H1 (cell line): ENCODE measurements at regions not wholly inside any gene's neighbourhood (a gene's known extent, or its start where the extent isn't known, plus 50 kb on each side); places are given as distances from the start of the nearest gene placed in this dataset.

ENCODE experiments used
- CTCF ChIA-PET: fragments of 300-600 bp; sonication (Branson Sonifier 250); formaldehyde crosslinking; loops from one replicate; lab custom pipeline; 2021; ENCODE audit not compliant: partially characterized antibody; lab: Charles Lee
- POLR2A ChIA-PET: fragments of 300-600 bp; sonication (Branson Sonifier 250); formaldehyde crosslinking; loops from one replicate; lab custom pipeline; 2021; ENCODE audit warnings: inconsistent platforms; ENCODE audit not compliant: partially characterized antibody; lab: Charles Lee
- DNase-seq, 2 experiments: peaks; one replicate each; pipeline versions ENCODE4 v3.0.0 to v3.0.0-alpha.2; 2010 to 2022; ENCODE audit warnings: low spot score in 2 of 2, low read depth in 1 of 2, mixed read lengths in 1 of 2
- FAIRE-seq: peaks from 2 replicates; lab custom pipeline; 2011; peaks lifted over from hg19 to GRCh38; lab: Jason Lieb, UNC
- H2AFZ ChIP-seq: 2 replicates; pipeline ENCODE4 v1.8.1; 2012; ENCODE audit warnings: low read length, inconsistent platforms
- H2AK5ac ChIP-seq: 2 replicates; pipeline ENCODE4 v1.6.1; 2013; ENCODE audit warnings: low read depth, low read length
- H2BK120ac ChIP-seq: replicated peaks from 2 replicates; pipeline ENCODE3; 2013; ENCODE audit warnings: low read depth, low read length, inconsistent platforms
- H2BK12ac ChIP-seq: 2 replicates; pipeline ENCODE4 v1.6.1; 2013; ENCODE audit warnings: low read depth, low read length
- H2BK15ac ChIP-seq: 2 replicates; pipeline ENCODE4 v1.6.1; 2013; ENCODE audit warnings: low read length
- H2BK20ac ChIP-seq: 2 replicates; pipeline ENCODE4 v1.6.1; 2013; ENCODE audit warnings: low read length
- H2BK5ac ChIP-seq: 2 replicates; pipeline ENCODE4 v1.6.1; 2013; ENCODE audit warnings: low read depth, low read length
- H3K14ac ChIP-seq: 2 replicates; pipeline ENCODE4 v1.6.1; 2013; ENCODE audit warnings: inconsistent platforms; ENCODE audit not compliant: insufficient read length
- H3K18ac ChIP-seq: 2 replicates; pipeline ENCODE4 v1.6.1; 2013; ENCODE audit warnings: low read length; ENCODE audit errors: extremely low read depth
- H3K23ac ChIP-seq: 2 replicates; pipeline ENCODE4 v1.6.1; 2013; ENCODE audit warnings: inconsistent platforms; ENCODE audit not compliant: insufficient read length
- H3K23me2 ChIP-seq: 2 replicates; pipeline ENCODE4 v1.6.1; 2013; ENCODE audit warnings: low read depth, low read length
- H3K27ac ChIP-seq: 2 replicates; pipeline ENCODE4 v1.6.1; 2011; ENCODE audit warnings: low read depth, low read length, inconsistent platforms
- H3K27me3 ChIP-seq, 4 experiments: replicated peaks in 1 of 4; 1 replicate in 1 of 4; 2 replicates in 3 of 4; pipeline versions ENCODE4 v1.6.1 to v1.8.1; 2011 to 2013; ENCODE audit warnings: low read length in 3 of 4, mild to moderate bottlenecking in 3 of 4, inconsistent platforms in 2 of 4, mixed read lengths in 2 of 4, moderate library complexity in 1 of 4; ENCODE audit not compliant: control insufficient read depth in 3 of 4, insufficient read depth in 3 of 4; ENCODE audit errors: extremely low read depth in 1 of 4
- H3K36me3 ChIP-seq, 4 experiments: 2 replicates each; pipeline versions ENCODE4 v1.6.1 to v1.8.1; 2011 to 2013; ENCODE audit warnings: mild to moderate bottlenecking in 4 of 4, low read length in 3 of 4, moderate library complexity in 2 of 4, control low read depth in 1 of 4, inconsistent platforms in 1 of 4; ENCODE audit not compliant: insufficient read depth in 4 of 4, control insufficient read depth in 2 of 4
- H3K4ac ChIP-seq: replicated peaks from 2 replicates; pipeline ENCODE3; 2013; ENCODE audit warnings: low read length, low read depth, mixed read lengths, inconsistent platforms; ENCODE audit not compliant: insufficient read length
- H3K4me1 ChIP-seq, 4 experiments: replicated peaks in 1 of 4; 1 replicate in 1 of 4; 2 replicates in 3 of 4; pipeline versions ENCODE4 v1.6.1 to v1.8.1; 2011 to 2013; ENCODE audit warnings: low read length in 3 of 4, inconsistent platforms in 2 of 4, mixed read lengths in 1 of 4; ENCODE audit not compliant: insufficient read depth in 4 of 4, control insufficient read depth in 3 of 4
- H3K4me2 ChIP-seq, 2 experiments: 2 replicates each; pipeline versions ENCODE4 v1.6.1 to v1.8.1; 2011 to 2013; ENCODE audit warnings: low read depth in 2 of 2, low read length in 2 of 2, control low read depth in 1 of 2, inconsistent platforms in 1 of 2, mild to moderate bottlenecking in 1 of 2; ENCODE audit not compliant: insufficient read depth in 1 of 2
- H3K4me3 ChIP-seq, 4 experiments: fragments of 200-600, 300-600 bp in 1 of 4; sonication (generic), shearing (Covaris generic), sonication (Bioruptor Twin) in 1 of 4; 2 replicates each; pipeline versions ENCODE4 v1.5.1 to v1.8.1; 2011 to 2016; ENCODE audit warnings: low read length in 4 of 4, low read depth in 3 of 4, control low read depth in 2 of 4, inconsistent platforms in 2 of 4, mild to moderate bottlenecking in 2 of 4, mixed read lengths in 1 of 4, moderate library complexity in 1 of 4; ENCODE audit not compliant: insufficient read depth in 2 of 4; ENCODE audit errors: extremely low read depth in 1 of 4
- H3K56ac ChIP-seq: replicated peaks from 2 replicates; pipeline ENCODE3; 2013; ENCODE audit warnings: low read depth, mild to moderate bottlenecking, mixed read lengths, low read length, inconsistent platforms; ENCODE audit not compliant: insufficient read length
- H3K79me1 ChIP-seq: 2 replicates; pipeline ENCODE4 v1.6.1; 2013; ENCODE audit warnings: low read depth, low read length, control low read depth
- H3K79me2 ChIP-seq, 2 experiments: 2 replicates each; pipeline versions ENCODE4 v1.6.1 to v1.8.1; 2012 to 2013; ENCODE audit warnings: low read length in 2 of 2, mild to moderate bottlenecking in 2 of 2, inconsistent platforms in 1 of 2; ENCODE audit not compliant: insufficient read depth in 2 of 2, control insufficient read depth in 1 of 2
- H3K9ac ChIP-seq, 4 experiments: replicated peaks in 1 of 4; 1 replicate in 1 of 4; 2 replicates in 3 of 4; pipeline versions ENCODE4 v1.6.1 to v1.8.1; 2011 to 2013; ENCODE audit warnings: low read depth in 3 of 4, low read length in 3 of 4, control low read depth in 2 of 4, mild to moderate bottlenecking in 2 of 4, moderate library complexity in 2 of 4, inconsistent platforms in 1 of 4; ENCODE audit errors: extremely low read depth in 1 of 4
- H3K9me3 ChIP-seq, 2 experiments: 2 replicates each; pipeline versions ENCODE4 v1.6.1 to v1.8.1; 2012 to 2013; ENCODE audit warnings: mild to moderate bottlenecking in 2 of 2, moderate library complexity in 2 of 2, control low read depth in 1 of 2, inconsistent platforms in 1 of 2, low read depth in 1 of 2, low read length in 1 of 2, mixed read lengths in 1 of 2; ENCODE audit not compliant: insufficient read depth in 2 of 2
- H4K20me1 ChIP-seq, 2 experiments: replicated peaks in 1 of 2; 2 replicates each; pipeline versions ENCODE3 to v1.8.1; 2011 to 2013; ENCODE audit warnings: inconsistent platforms in 2 of 2, low read length in 2 of 2, mild to moderate bottlenecking in 1 of 2; ENCODE audit not compliant: insufficient read depth in 2 of 2, control insufficient read depth in 1 of 2
- H4K5ac ChIP-seq: 2 replicates; pipeline ENCODE4 v1.6.1; 2013; ENCODE audit warnings: low read length, low read depth, mixed read lengths, inconsistent platforms; ENCODE audit not compliant: insufficient read length
- H4K8ac ChIP-seq: 2 replicates; pipeline ENCODE4 v1.8.0; 2013; ENCODE audit warnings: mild to moderate bottlenecking, moderate library complexity, low read length, inconsistent platforms; ENCODE audit not compliant: insufficient read depth; ENCODE audit errors: extremely low read depth
- H4K91ac ChIP-seq: replicated peaks from 2 replicates; pipeline ENCODE3; 2013; ENCODE audit warnings: low read length, mixed read lengths, inconsistent platforms; ENCODE audit not compliant: insufficient read length
- JUND ChIP-seq: IDR thresholded peaks from 2 replicates; pipeline ENCODE4 v1.6.1; 2011; ENCODE audit warnings: mild to moderate bottlenecking, improper control_type of control experiment, low read length
- WGBS, 2 experiments: shearing (Covaris generic) in 1 of 2; methylation state at CpG; one replicate each; pipeline versions ENCODE4 v1.1.6 to v1.1.7; 2013 to 2015; ENCODE audit warnings: low lambda C conversion rate in 2 of 2, mixed read lengths in 2 of 2, inconsistent platforms in 1 of 2, low coverage in 1 of 2, missing lambda C conversion rate in 1 of 2; ENCODE audit not compliant: insufficient replicate concordance in 2 of 2, insufficient coverage in 1 of 2, insufficient read length in 1 of 2; ENCODE audit errors: extremely low coverage in 1 of 2, missing lambda C conversion rate in 1 of 2; 5-methylcytosine and 5-hydroxymethylcytosine counted together

DNA sequence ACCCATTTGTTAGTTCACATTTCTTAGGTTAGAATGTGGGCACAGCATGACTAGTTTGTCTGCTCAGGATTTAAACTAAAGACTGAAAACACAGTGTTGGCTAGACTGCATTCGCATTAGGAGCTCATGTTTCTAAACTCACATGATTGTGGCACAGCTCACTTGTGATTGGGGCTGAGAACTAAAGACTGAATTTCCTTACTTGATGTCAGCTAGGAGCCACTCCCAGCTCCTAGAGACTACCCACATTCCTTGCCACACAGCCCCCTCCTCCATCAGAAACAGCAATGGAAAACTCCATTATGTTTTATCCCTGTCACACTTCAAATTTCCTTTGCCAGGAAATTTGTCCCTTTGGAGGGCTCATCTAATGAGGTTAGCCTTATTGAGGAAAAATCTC is 170.2 kb upstream of the NUDT6 start:
- DNase-seq (no peak), FAIRE-seq (no peak)
- Histone ChIP-seq H3K14ac (no peak overlapping the region), H3K27me3 (no peaks in the 10 kb centered on the region), H3K18ac (no peak overlapping the region), H3K23ac (no peak overlapping the region), H3K79me2 (no peaks in the 10 kb centered on the region), H4K91ac (no peak overlapping the region), H3K79me1 (no peaks in the 10 kb centered on the region), H3K4me1 (no peaks in the 10 kb centered on the region), H2BK120ac (no peak overlapping the region), H2BK20ac (no peak overlapping the region), H2AFZ (no peak overlapping the region), H4K5ac (no peak overlapping the region), H3K4me2 (no peak overlapping the region), H2BK15ac (no peak overlapping the region), H3K56ac (no peak overlapping the region), H3K23me2 (no peaks in the 10 kb centered on the region), H3K27ac (no peak overlapping the region), H2AK5ac (no peak overlapping the region), H3K9me3 (no peaks in the 10 kb centered on the region), H4K8ac (no peak overlapping the region), H3K9ac (no peak overlapping the region), H3K4me3 (no peak overlapping the region), H2BK12ac (no peak overlapping the region), H4K20me1 (no peaks in the 10 kb centered on the region), H3K4ac (no peak overlapping the region), H3K36me3 (peaks cover 0 to 22% (median 4%) of the 10 kb centered on the region in 4 experiments; a peak in 4 of 8 replicates), H2BK5ac (no peak overlapping the region)
- ChIA-PET CTCF (interaction anchor here (0.5 to 2.7 kb wide), 3 partner anchors 9 to 490 kb away, joined by 3 to 16 read pairs (median 6); no protein-coding TSS in a partner anchor), POLR2A (no interaction called here)
- WGBS, 2 experiments, result 90% methylated on average over 1 of the region's 1 CpG; no CpG with 5 or more reads in 1 of the 2 experiments
- no peak for TF ChIP-seq JUND
